HCT116 (cell line): ENCODE measurements at regions not wholly inside any gene's neighbourhood (a gene's known extent, or its start where the extent isn't known, plus 50 kb on each side); places are given as distances from the start of the nearest gene placed in this dataset.

Experiments
- ATAC-seq: fragments of 200-7000 bp; cut with Tn5 transposase; 2 replicates; pipeline ENCODE4 v1.9.1; 2020; ENCODE audit warnings: mild to moderate bottlenecking, moderate library complexity
- BruUV-seq: library from RNA; stranded (reverse); fragments of 400-500 nt; replicated peaks from 2 replicates; lab custom pipeline; 2021; lab: Mats Ljungman, UMichigan
- CTCF ChIA-PET: fragments of 300-600 bp; sonication (Branson Sonifier 250); formaldehyde crosslinking; loops from one replicate; lab custom pipeline; 2021; ENCODE audit warnings: antibody characterized with exemption; lab: Charles Lee
- POLR2A ChIA-PET: fragments of 300-600, 350-600 bp; sonication (Branson Sonifier 250); formaldehyde crosslinking; loops from one replicate; lab custom pipeline; 2021; ENCODE audit warnings: antibody characterized with exemption; lab: Charles Lee
- RAD21 ChIA-PET, 2 experiments: fragments of 300-600 bp; sonication (Branson Sonifier 250); formaldehyde crosslinking; loops; one replicate each; lab custom pipeline; 2023; ENCODE audit warnings: low total read pairs in 2 of 2; ENCODE audit not compliant: uncharacterized antibody in 2 of 2, unreplicated experiment in 2 of 2, low non-redundant PET in 1 of 2; lab: Charles Lee
- DNase-seq: peaks from one replicate; pipeline ENCODE4 v3.0.0-alpha.2; 2010; ENCODE audit warnings: low read depth, low spot score
- H2AFZ ChIP-seq: fragments of 200-600 bp; shearing (Covaris generic), sonication (generic); 2 replicates; pipeline ENCODE4 v1.6.1; 2017; ENCODE audit warnings: low read depth, mixed run types, mixed read lengths, antibody characterized with exemption, low read length; ENCODE audit not compliant: poor library complexity, severe bottlenecking
- H3K27ac ChIP-seq: 2 replicates; pipeline ENCODE4 v1.5.1; 2012; ENCODE audit warnings: low read depth, low read length
- H3K27me3 ChIP-seq: fragments of 200-600 bp; sonication (generic); 2 replicates; pipeline ENCODE4 v1.6.1; 2016; ENCODE audit warnings: mixed run types, low read length, mixed read lengths; ENCODE audit not compliant: insufficient read depth
- H3K36me3 ChIP-seq, 2 experiments: fragments of 200-500 bp in 1 of 2; fragments of 200-600 bp in 1 of 2; sonication (Bioruptor generic) in 1 of 2; sonication (generic) in 1 of 2; 2 replicates each; pipeline versions ENCODE4 v1.5.1 to v1.6.1; 2014 to 2016; ENCODE audit warnings: low read length in 2 of 2, inconsistent platforms in 1 of 2, mixed read lengths in 1 of 2, mixed run types in 1 of 2; ENCODE audit not compliant: insufficient read depth in 2 of 2, control insufficient read depth in 1 of 2
- H3K4me1 ChIP-seq, 2 experiments: fragments of 200-600 bp in 1 of 2; sonication (generic) in 1 of 2; 2 replicates each; pipeline versions ENCODE4 v1.5.1 to v1.6.1; 2012 to 2017; ENCODE audit warnings: low read length in 2 of 2, inconsistent platforms in 1 of 2, mild to moderate bottlenecking in 1 of 2, mixed read lengths in 1 of 2, mixed run types in 1 of 2, moderate library complexity in 1 of 2; ENCODE audit not compliant: insufficient read depth in 2 of 2, control insufficient read depth in 1 of 2
- H3K4me2 ChIP-seq: fragments of 200-600 bp; sonication (generic); 2 replicates; pipeline ENCODE4 v1.6.1; 2017; ENCODE audit warnings: mixed run types, low read length, mixed read lengths
- H3K4me3 ChIP-seq, 2 experiments: fragments of 200-600 bp in 1 of 2; sonication (generic) in 1 of 2; replicated peaks in 1 of 2; 2 replicates each; pipeline ENCODE4 v1.5.1; 2011 to 2016; ENCODE audit warnings: low read length in 2 of 2, control low read depth in 1 of 2, low read depth in 1 of 2, mild to moderate bottlenecking in 1 of 2, mixed read lengths in 1 of 2, mixed run types in 1 of 2
- H3K79me2 ChIP-seq: fragments of 200-600 bp; sonication (generic); 2 replicates; pipeline ENCODE4 v1.6.1; 2017; ENCODE audit warnings: mild to moderate bottlenecking, mixed run types, low read length, moderate library complexity, mixed read lengths; ENCODE audit not compliant: insufficient read depth
- H3K9ac ChIP-seq: fragments of 200-600 bp; sonication (generic); 2 replicates; pipeline ENCODE4 v1.6.1; 2016; ENCODE audit warnings: low read length, mixed read lengths
- H3K9me2 ChIP-seq: fragments of 200-600 bp; sonication (generic), shearing (Covaris generic); 2 replicates; pipeline ENCODE4 v1.6.1; 2017; ENCODE audit warnings: mixed run types, mild to moderate bottlenecking, moderate library complexity; ENCODE audit not compliant: insufficient read depth
- H3K9me3 ChIP-seq, 2 experiments: fragments of 200-500 bp in 1 of 2; fragments of 200-600 bp in 1 of 2; sonication (Bioruptor generic) in 1 of 2; sonication (generic) in 1 of 2; 2 replicates each; pipeline ENCODE4 v1.6.1; 2014 to 2017; ENCODE audit warnings: low read length in 2 of 2, mixed read lengths in 2 of 2, inconsistent platforms in 1 of 2, low read depth in 1 of 2, mild to moderate bottlenecking in 1 of 2, mixed run types in 1 of 2, moderate library complexity in 1 of 2; ENCODE audit not compliant: control insufficient read depth in 1 of 2, insufficient read depth in 1 of 2
- H4K20me1 ChIP-seq: fragments of 200-600 bp; sonication (generic), shearing (Covaris generic); 2 replicates; pipeline ENCODE4 v1.6.1; 2017; ENCODE audit warnings: mixed run types, mild to moderate bottlenecking, moderate library complexity; ENCODE audit not compliant: insufficient read depth
- ATF3 ChIP-seq: IDR thresholded peaks from 2 replicates; pipeline ENCODE4 v1.6.1; 2012
- CBX3 ChIP-seq: IDR thresholded peaks from 2 replicates; pipeline ENCODE4 v1.6.1; 2012; ENCODE audit warnings: low read depth
- CTCF ChIP-seq, 3 experiments: fragments of 200-600 bp in 1 of 3; sonication (generic) in 1 of 3; IDR thresholded peaks in 2 of 3; conservative IDR thresholded peaks in 1 of 3; 2 replicates each; pipeline ENCODE4 v1.5.1; 2012 to 2017; ENCODE audit warnings: low read depth in 2 of 3, low read length in 2 of 3, antibody characterized with exemption in 1 of 3, borderline replicate concordance in 1 of 3, control low read depth in 1 of 3, mild to moderate bottlenecking in 1 of 3, mixed read lengths in 1 of 3, mixed run types in 1 of 3, moderate library complexity in 1 of 3; ENCODE audit not compliant: insufficient read depth in 1 of 3
- EZH2phosphoT487 ChIP-seq: fragments of 200-600 bp; IDR thresholded peaks from 2 replicates; pipeline ENCODE4 v1.6.1; 2018; ENCODE audit warnings: antibody characterized with exemption, borderline replicate concordance
- POLR2AphosphoS5 ChIP-seq: IDR thresholded peaks from 2 replicates; pipeline ENCODE4 v1.6.1; 2011; ENCODE audit warnings: mild to moderate bottlenecking, low read depth, low read length, moderate library complexity
- RAD21 ChIP-seq: IDR thresholded peaks from 2 replicates; pipeline ENCODE4 v1.6.1; 2012; ENCODE audit warnings: low read depth, mild to moderate bottlenecking
- TCF7L2 ChIP-seq: IDR thresholded peaks from 2 replicates; pipeline ENCODE4 v1.7.0; 2011; ENCODE audit warnings: borderline replicate concordance, inconsistent platforms; ENCODE audit not compliant: insufficient read depth, insufficient read length; ENCODE audit errors: extremely low read depth
- ZNF274 ChIP-seq: fragments of 200-500 bp; sonication (Bioruptor generic); IDR thresholded peaks from 2 replicates; pipeline ENCODE4 v1.6.1; 2014; ENCODE audit warnings: mild to moderate bottlenecking, low read depth, low read length, inconsistent platforms
- intact Hi-C: fragments of 100-400 bp; cut with micrococcal nuclease; formaldehyde crosslinking; loops from 2 replicates; pipeline ENCODE4 v1.10.0; 2022

- no TSS peak for BruUV-seq
- TF ChIP-seq CTCF (IDR thresholded peaks at IDR 0.05 in 2 of 3, conservative IDR thresholded peaks at IDR 0.05 in 1 of 3; ENCODE audit: borderline replicate concordance in 1 of 3, insufficient read depth in 1 of 3, low read depth in 2 of 3, low read length in 2 of 3) (0 out of 6 replicates have a peak, but pooled peaks of 1 of the 3 experiments have one; percentile 19), CBX3 (no peak), RAD21 (0 out of 2 replicates have a peak, but pooled peaks have one; percentile 14)
- no peaks in the 10 kb centered on the region for H3K27me3 ChIP-seq
- no peak overlapping the region for H2AFZ ChIP-seq
- no peaks in the 10 kb centered on the region for H3K36me3 ChIP-seq
- H3K9me3 ChIP-seq = no peaks in the 10 kb centered on the region
- H3K9ac ChIP-seq = no peak overlapping the region
- no peak overlapping the region for H3K27ac ChIP-seq
- H3K4me1 ChIP-seq = no peaks in the 10 kb centered on the region
- no peaks in the 10 kb centered on the region for H3K79me2 ChIP-seq
- H3K4me3 ChIP-seq = no peak overlapping the region
- DNase-seq (no peak), ATAC-seq (no peak)
- H3K4me2 ChIP-seq = no peak overlapping the region
- ChIA-PET RAD21 (no interaction called here), CTCF (no interaction called here), POLR2A (no interaction called here)
- H4K20me1 ChIP-seq = no peaks in the 10 kb centered on the region
- H3K9me2 ChIP-seq = no peaks in the 10 kb centered on the region
- intact Hi-C loops = no loop called here
These were observed 239.1 kb upstream of the ARID2 start for GRCh38 chr12:45490232-45490881.

- ATAC-seq (no peak), DNase-seq (no peak)
- Histone ChIP-seq H3K9me3 (no peaks in the 10 kb centered on the region), H2AFZ (no peak overlapping the region), H3K9me2 (no peaks in the 10 kb centered on the region), H3K4me3 (no peak overlapping the region), H3K27me3 (no peaks in the 10 kb centered on the region), H3K27ac (no peak overlapping the region), H3K9ac (no peak overlapping the region), H3K4me1 (no peaks in the 10 kb centered on the region), H3K36me3 (no peaks in the 10 kb centered on the region), H3K4me2 (no peak overlapping the region), H3K79me2 (no peaks in the 10 kb centered on the region), H4K20me1 (no peaks in the 10 kb centered on the region)
- ChIA-PET CTCF (no interaction called here), POLR2A (no interaction called here), RAD21 (no interaction called here)
- TF ChIP-seq TCF7L2 (no peak), ATF3 (no peak), ZNF274 (no peak), POLR2AphosphoS5 (no peak), EZH2phosphoT487 (no peak)
- intact Hi-C loops = no loop called here
- BruUV-seq = no TSS peak
These were observed 235.2 kb upstream of the ARID2 start for GRCh38 chr12:45494279-45494678.
